Liver (tissue), 8 donors: ENCODE measurements at regions not wholly inside any gene's neighbourhood (a gene's known extent, or its start where the extent isn't known, plus 50 kb on each side); places are given as distances from the start of the nearest gene placed in this dataset.

ENCODE experiments used
- DNase-seq: peaks from one replicate; pipeline ENCODE4 v3.0.0-alpha.2; 2017; ENCODE audit warnings: low spot score
- H3K27ac ChIP-seq, 2 donors: one replicate each; pipeline ENCODE4 v1.7.0; 2013; ENCODE audit warnings: inconsistent platforms in 2 of 2, low read length in 2 of 2, control low read depth in 1 of 2, low read depth in 1 of 2, mild to moderate bottlenecking in 1 of 2
- H3K27me3 ChIP-seq, 4 donors: one replicate each; pipeline versions ENCODE4 v1.6.1 to v1.7.0; 2013; ENCODE audit warnings: low read length in 3 of 4, inconsistent platforms in 1 of 4, mild to moderate bottlenecking in 1 of 4, moderate library complexity in 1 of 4; ENCODE audit not compliant: control insufficient read depth in 4 of 4, insufficient read depth in 4 of 4
- H3K36me3 ChIP-seq, 4 donors: one replicate each; pipeline versions ENCODE4 v1.6.1 to v1.7.0; 2013; ENCODE audit warnings: low read length in 3 of 4, mild to moderate bottlenecking in 3 of 4, low read depth in 1 of 4, moderate library complexity in 1 of 4; ENCODE audit not compliant: control insufficient read depth in 4 of 4, insufficient read depth in 3 of 4
- H3K4me1 ChIP-seq, 4 donors: one replicate each; pipeline versions ENCODE4 v1.6.1 to v1.7.0; 2013; ENCODE audit warnings: low read length in 3 of 4, mild to moderate bottlenecking in 3 of 4, moderate library complexity in 1 of 4; ENCODE audit not compliant: control insufficient read depth in 4 of 4, insufficient read depth in 4 of 4
- H3K4me3 ChIP-seq, 3 donors: one replicate each; pipeline versions ENCODE4 v1.6.1 to v1.7.0; 2013; ENCODE audit warnings: low read length in 3 of 3, control low read depth in 1 of 3, low read depth in 1 of 3, mild to moderate bottlenecking in 1 of 3
- H3K9ac ChIP-seq, 2 donors: one replicate each; pipeline ENCODE4 v1.7.0; 2013; ENCODE audit warnings: low read length in 2 of 2, mild to moderate bottlenecking in 2 of 2, moderate library complexity in 2 of 2, control low read depth in 1 of 2, low read depth in 1 of 2
- H3K9me3 ChIP-seq, 4 donors: one replicate each; pipeline versions ENCODE4 v1.6.1 to v1.7.0; 2013; ENCODE audit warnings: low read length in 3 of 4; ENCODE audit not compliant: control insufficient read depth in 4 of 4
- ATF3 ChIP-seq: IDR thresholded peaks from 2 replicates; pipeline ENCODE4 v1.6.1; 2016; ENCODE audit warnings: antibody characterized with exemption
- EGR1 ChIP-seq, 2 donors: IDR thresholded peaks; 2 replicates each; pipeline ENCODE4 v1.6.1; 2016 to 2018; ENCODE audit warnings: antibody characterized with exemption in 2 of 2, low read depth in 2 of 2
- FOXA1 ChIP-seq: IDR thresholded peaks from 2 replicates; pipeline ENCODE4 v1.6.1; 2016; ENCODE audit warnings: antibody characterized with exemption
- FOXA2 ChIP-seq: IDR thresholded peaks from 2 replicates; pipeline ENCODE4 v1.6.1; 2016; ENCODE audit warnings: antibody characterized with exemption
- GABPA ChIP-seq, 2 donors: IDR thresholded peaks in 1 of 2; conservative IDR thresholded peaks in 1 of 2; 2 replicates each; pipeline ENCODE4 v1.6.1; 2016; ENCODE audit warnings: antibody characterized with exemption in 2 of 2, mild to moderate bottlenecking in 1 of 2, moderate library complexity in 1 of 2
- HNF4A ChIP-seq, 2 donors: conservative IDR thresholded peaks; 2 replicates each; pipeline ENCODE4 v1.6.1; 2016; ENCODE audit warnings: antibody characterized with exemption in 2 of 2, mild to moderate bottlenecking in 2 of 2
- JUND ChIP-seq, 2 donors: IDR thresholded peaks; 2 replicates each; pipeline ENCODE4 v1.6.1; 2016; ENCODE audit warnings: antibody characterized with exemption in 2 of 2
- MAX ChIP-seq: IDR thresholded peaks from 2 replicates; pipeline ENCODE4 v1.6.1; 2016; ENCODE audit warnings: antibody characterized with exemption
- NR2F2 ChIP-seq: IDR thresholded peaks from 2 replicates; pipeline ENCODE4 v1.6.1; 2016; ENCODE audit warnings: antibody characterized with exemption
- RAD21 ChIP-seq, 2 donors: IDR thresholded peaks; 2 replicates each; pipeline ENCODE4 v1.6.1; 2016; ENCODE audit warnings: antibody characterized with exemption in 2 of 2, mild to moderate bottlenecking in 2 of 2
- RXRA ChIP-seq, 2 donors: IDR thresholded peaks; 2 replicates each; pipeline ENCODE4 v1.6.1; 2017 to 2018; ENCODE audit warnings: antibody characterized with exemption in 2 of 2, mild to moderate bottlenecking in 1 of 2
- SP1 ChIP-seq: IDR thresholded peaks from 2 replicates; pipeline ENCODE4 v1.6.1; 2018; ENCODE audit warnings: antibody characterized with exemption, mild to moderate bottlenecking
- TAF1 ChIP-seq: conservative IDR thresholded peaks from 2 replicates; pipeline ENCODE4 v1.6.1; 2016; ENCODE audit warnings: antibody characterized with exemption, mild to moderate bottlenecking
- YY1 ChIP-seq: IDR thresholded peaks from 2 replicates; pipeline ENCODE4 v1.6.1; 2016; ENCODE audit warnings: antibody characterized with exemption, mild to moderate bottlenecking
- WGBS: extraction: QIAGEN DNeasy Blood & Tissue Kit; methylation state at CpG from one replicate; pipeline ENCODE4 v1.1.7; 2013; 5-methylcytosine and 5-hydroxymethylcytosine counted together
- TF ChIP-seq, protein P1 (sequence below): IDR thresholded peaks from 2 replicates; pipeline ENCODE4 v1.6.1; 2016; ENCODE audit warnings: antibody characterized with exemption, mild to moderate bottlenecking
- TF ChIP-seq, protein P2 (sequence below): fragments of 150-350 bp; IDR thresholded peaks from 2 replicates; pipeline ENCODE4 v1.5.1; 2017; ENCODE audit warnings: improper control_type of control experiment, low read depth, low read length; ENCODE audit not compliant: missing input control
- TF ChIP-seq, protein P3 (sequence below): IDR thresholded peaks from 2 replicates; pipeline ENCODE4 v1.6.1; 2016; ENCODE audit warnings: antibody characterized with exemption
- donor health status: healthy.
- donor health status: healthy.
- donor health status: healthy.
- donor health status: healthy.
- donor health status: healthy.

DNA sequence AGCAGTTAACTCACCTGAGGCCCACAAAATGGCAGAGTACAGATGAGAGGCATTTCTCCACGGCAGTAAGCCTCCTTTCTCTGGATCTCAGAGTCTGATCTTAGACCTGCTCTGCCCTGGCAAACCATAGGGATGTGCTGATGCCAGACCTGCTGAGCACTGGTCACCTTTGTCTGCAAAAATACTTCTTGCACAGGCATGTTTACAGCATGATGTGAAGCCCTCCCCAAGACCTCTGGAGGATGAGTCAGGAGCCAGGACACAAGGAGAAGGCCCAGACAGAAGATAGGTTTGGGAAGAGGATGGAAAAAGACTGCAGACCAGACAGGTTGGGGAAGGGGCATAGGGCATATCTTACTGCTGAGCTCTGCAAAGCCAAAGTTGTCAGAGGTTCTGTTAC, 426.6 kb downstream of the PMP22 start:
- no peak for DNase-seq
- H3K4me1 ChIP-seq = no peaks in the 10 kb centered on the region
- H3K36me3 ChIP-seq = no peaks in the 10 kb centered on the region
- no peak overlapping the region for H3K27ac ChIP-seq
- no peaks in the 10 kb centered on the region for H3K27me3 ChIP-seq
- no peak overlapping the region for H3K9ac ChIP-seq
- H3K4me3 ChIP-seq = no peak overlapping the region
- WGBS = 64% methylated on average over 1 of the region's 1 CpG
- peaks cover 0 to 3% (median 1%) of the 10 kb centered on the region in 4 donors for H3K9me3 ChIP-seq
- TF ChIP-seq, protein P1, sequence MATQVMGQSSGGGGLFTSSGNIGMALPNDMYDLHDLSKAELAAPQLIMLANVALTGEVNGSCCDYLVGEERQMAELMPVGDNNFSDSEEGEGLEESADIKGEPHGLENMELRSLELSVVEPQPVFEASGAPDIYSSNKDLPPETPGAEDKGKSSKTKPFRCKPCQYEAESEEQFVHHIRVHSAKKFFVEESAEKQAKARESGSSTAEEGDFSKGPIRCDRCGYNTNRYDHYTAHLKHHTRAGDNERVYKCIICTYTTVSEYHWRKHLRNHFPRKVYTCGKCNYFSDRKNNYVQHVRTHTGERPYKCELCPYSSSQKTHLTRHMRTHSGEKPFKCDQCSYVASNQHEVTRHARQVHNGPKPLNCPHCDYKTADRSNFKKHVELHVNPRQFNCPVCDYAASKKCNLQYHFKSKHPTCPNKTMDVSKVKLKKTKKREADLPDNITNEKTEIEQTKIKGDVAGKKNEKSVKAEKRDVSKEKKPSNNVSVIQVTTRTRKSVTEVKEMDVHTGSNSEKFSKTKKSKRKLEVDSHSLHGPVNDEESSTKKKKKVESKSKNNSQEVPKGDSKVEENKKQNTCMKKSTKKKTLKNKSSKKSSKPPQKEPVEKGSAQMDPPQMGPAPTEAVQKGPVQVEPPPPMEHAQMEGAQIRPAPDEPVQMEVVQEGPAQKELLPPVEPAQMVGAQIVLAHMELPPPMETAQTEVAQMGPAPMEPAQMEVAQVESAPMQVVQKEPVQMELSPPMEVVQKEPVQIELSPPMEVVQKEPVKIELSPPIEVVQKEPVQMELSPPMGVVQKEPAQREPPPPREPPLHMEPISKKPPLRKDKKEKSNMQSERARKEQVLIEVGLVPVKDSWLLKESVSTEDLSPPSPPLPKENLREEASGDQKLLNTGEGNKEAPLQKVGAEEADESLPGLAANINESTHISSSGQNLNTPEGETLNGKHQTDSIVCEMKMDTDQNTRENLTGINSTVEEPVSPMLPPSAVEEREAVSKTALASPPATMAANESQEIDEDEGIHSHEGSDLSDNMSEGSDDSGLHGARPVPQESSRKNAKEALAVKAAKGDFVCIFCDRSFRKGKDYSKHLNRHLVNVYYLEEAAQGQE = no peak
- TF ChIP-seq, protein P2, sequence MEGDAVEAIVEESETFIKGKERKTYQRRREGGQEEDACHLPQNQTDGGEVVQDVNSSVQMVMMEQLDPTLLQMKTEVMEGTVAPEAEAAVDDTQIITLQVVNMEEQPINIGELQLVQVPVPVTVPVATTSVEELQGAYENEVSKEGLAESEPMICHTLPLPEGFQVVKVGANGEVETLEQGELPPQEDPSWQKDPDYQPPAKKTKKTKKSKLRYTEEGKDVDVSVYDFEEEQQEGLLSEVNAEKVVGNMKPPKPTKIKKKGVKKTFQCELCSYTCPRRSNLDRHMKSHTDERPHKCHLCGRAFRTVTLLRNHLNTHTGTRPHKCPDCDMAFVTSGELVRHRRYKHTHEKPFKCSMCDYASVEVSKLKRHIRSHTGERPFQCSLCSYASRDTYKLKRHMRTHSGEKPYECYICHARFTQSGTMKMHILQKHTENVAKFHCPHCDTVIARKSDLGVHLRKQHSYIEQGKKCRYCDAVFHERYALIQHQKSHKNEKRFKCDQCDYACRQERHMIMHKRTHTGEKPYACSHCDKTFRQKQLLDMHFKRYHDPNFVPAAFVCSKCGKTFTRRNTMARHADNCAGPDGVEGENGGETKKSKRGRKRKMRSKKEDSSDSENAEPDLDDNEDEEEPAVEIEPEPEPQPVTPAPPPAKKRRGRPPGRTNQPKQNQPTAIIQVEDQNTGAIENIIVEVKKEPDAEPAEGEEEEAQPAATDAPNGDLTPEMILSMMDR = no peak
- no peak for TF ChIP-seq RAD21 (IDR thresholded peaks at IDR 0.05)
- no peak for TF ChIP-seq EGR1 (IDR thresholded peaks at IDR 0.05; ENCODE audit: low read depth in 2 of 2)
- TF ChIP-seq JUND (IDR thresholded peaks at IDR 0.05) = no peak
- no peak for TF ChIP-seq FOXA1
- TF ChIP-seq, protein P3, sequence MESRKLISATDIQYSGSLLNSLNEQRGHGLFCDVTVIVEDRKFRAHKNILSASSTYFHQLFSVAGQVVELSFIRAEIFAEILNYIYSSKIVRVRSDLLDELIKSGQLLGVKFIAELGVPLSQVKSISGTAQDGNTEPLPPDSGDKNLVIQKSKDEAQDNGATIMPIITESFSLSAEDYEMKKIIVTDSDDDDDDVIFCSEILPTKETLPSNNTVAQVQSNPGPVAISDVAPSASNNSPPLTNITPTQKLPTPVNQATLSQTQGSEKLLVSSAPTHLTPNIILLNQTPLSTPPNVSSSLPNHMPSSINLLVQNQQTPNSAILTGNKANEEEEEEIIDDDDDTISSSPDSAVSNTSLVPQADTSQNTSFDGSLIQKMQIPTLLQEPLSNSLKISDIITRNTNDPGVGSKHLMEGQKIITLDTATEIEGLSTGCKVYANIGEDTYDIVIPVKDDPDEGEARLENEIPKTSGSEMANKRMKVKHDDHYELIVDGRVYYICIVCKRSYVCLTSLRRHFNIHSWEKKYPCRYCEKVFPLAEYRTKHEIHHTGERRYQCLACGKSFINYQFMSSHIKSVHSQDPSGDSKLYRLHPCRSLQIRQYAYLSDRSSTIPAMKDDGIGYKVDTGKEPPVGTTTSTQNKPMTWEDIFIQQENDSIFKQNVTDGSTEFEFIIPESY = no peak
- no peak for TF ChIP-seq ATF3
- no peak for TF ChIP-seq MAX
- no peak for TF ChIP-seq FOXA2
- no peak for TF ChIP-seq RXRA (IDR thresholded peaks at IDR 0.05)
- TF ChIP-seq YY1 = no peak
- no peak for TF ChIP-seq HNF4A (conservative IDR thresholded peaks at IDR 0.05)
- TF ChIP-seq SP1 = no peak
- TF ChIP-seq TAF1 = no peak
- no peak for TF ChIP-seq NR2F2

DNA sequence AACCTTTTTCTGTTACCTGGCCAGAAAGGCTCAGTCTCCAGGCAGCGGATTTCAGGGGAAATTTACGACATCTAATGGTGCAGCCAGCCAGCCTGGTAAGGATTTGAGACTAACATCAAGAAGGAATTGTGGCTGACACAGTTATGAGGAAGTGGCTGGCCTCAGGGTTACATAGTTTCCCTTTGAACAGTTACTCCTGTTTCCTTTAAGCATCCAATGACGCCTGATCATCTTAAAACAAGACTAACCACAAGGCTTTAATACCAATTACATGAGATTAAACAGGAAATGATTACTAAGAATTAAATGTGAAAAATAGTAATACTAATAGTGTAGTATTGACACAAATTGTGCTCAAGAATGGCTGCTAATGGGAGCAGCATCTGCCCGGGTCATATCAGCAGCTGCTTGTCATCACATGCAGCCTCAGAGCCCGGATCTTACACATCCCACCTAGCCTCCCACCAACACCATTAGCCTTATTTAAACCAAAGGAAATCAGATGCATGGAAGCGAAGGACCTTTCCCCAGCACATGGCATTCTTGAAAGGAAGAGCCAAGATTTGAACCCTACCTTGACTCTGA, 431.8 kb downstream of the PMP22 start:
- 66% methylated on average over 6 of the region's 6 CpGs for WGBS
- peaks cover 0 to 3% (median 1%) of the 10 kb centered on the region in 4 donors for H3K9me3 ChIP-seq
- H3K36me3 ChIP-seq = no peaks in the 10 kb centered on the region
- no peak for DNase-seq
- no peaks in the 10 kb centered on the region for H3K27me3 ChIP-seq
- no peak overlapping the region for H3K9ac ChIP-seq
- H3K27ac ChIP-seq = no peak overlapping the region
- H3K4me1 ChIP-seq = no peaks in the 10 kb centered on the region
- no peak overlapping the region for H3K4me3 ChIP-seq
- TF ChIP-seq GABPA (IDR thresholded peaks at IDR 0.05 in 1 of 2, conservative IDR thresholded peaks at IDR 0.05 in 1 of 2) = no peak
- TF ChIP-seq, protein P1 = no peak
- TF ChIP-seq EGR1 (IDR thresholded peaks at IDR 0.05; ENCODE audit: low read depth in 2 of 2) = no peak
- no peak for TF ChIP-seq JUND (IDR thresholded peaks at IDR 0.05)
- no peak for TF ChIP-seq MAX
- TF ChIP-seq YY1 = no peak
- no peak for TF ChIP-seq FOXA2
- TF ChIP-seq, protein P2 = no peak
- no peak for TF ChIP-seq ATF3
